GM12878 (cell line): ENCODE measurements at regions not wholly inside any gene's neighbourhood (a gene's known extent, or its start where the extent isn't known, plus 50 kb on each side); places are given as distances from the start of the nearest gene placed in this dataset.

ENCODE experiments used
- ATAC-seq: fragments of 200-7000 bp; cut with Tn5 transposase; 3 replicates; pipeline ENCODE4 v1.9.1; 2020; ENCODE audit warnings: mild to moderate bottlenecking, moderate library complexity
- BruUV-seq: library from RNA; stranded (reverse); fragments of 400-500 nt; replicated peaks from 2 replicates; lab custom pipeline; 2021; lab: Mats Ljungman, UMichigan
- CTCF ChIA-PET: fragments of 300-600 bp; sonication (Branson Sonifier 250); formaldehyde crosslinking; extraction: SDS; loops from one replicate; lab custom pipeline; 2021; ENCODE audit warnings: inconsistent platforms; lab: Yijun Ruan, JAX
- POLR2A ChIA-PET: fragments of 350-600 bp; formaldehyde crosslinking; extraction: SDS; loops from one replicate; lab custom pipeline; 2021; ENCODE audit warnings: inconsistent platforms; lab: Charles Lee
- RAD21 ChIA-PET: fragments of 300-600 bp; sonication (Branson Sonifier 250); formaldehyde crosslinking; loops from one replicate; lab custom pipeline; 2023; ENCODE audit warnings: antibody characterized with exemption; ENCODE audit not compliant: unreplicated experiment; lab: Charles Lee
- SMC1A ChIA-PET: fragments of 300-600 bp; sonication (Branson Sonifier 250); formaldehyde crosslinking; loops from one replicate; lab custom pipeline; 2023; ENCODE audit not compliant: unreplicated experiment, uncharacterized antibody; lab: Charles Lee
- DNase-seq: peaks from one replicate; pipeline ENCODE4 v3.0.0-alpha.2; 2011; ENCODE audit warnings: low read depth, low spot score
- FAIRE-seq: peaks from 3 replicates; lab custom pipeline; 2011; peaks lifted over from hg19 to GRCh38; lab: Jason Lieb, UNC
- H2AFZ ChIP-seq: 2 replicates; pipeline ENCODE4 v1.6.0; 2011; ENCODE audit warnings: low read depth, low read length, control low read depth; ENCODE audit not compliant: control insufficient read depth
- H3K27ac ChIP-seq: 2 replicates; pipeline ENCODE4 v1.5.1; 2011; ENCODE audit warnings: control low read depth; ENCODE audit not compliant: control insufficient read depth, insufficient read depth
- H3K27me3 ChIP-seq, 2 experiments: replicated peaks in 1 of 2; 2 replicates each; pipeline versions ENCODE4 v1.6.0 to v1.6.1; 2011; ENCODE audit warnings: low read length in 1 of 2; ENCODE audit not compliant: control insufficient read depth in 2 of 2, insufficient read depth in 2 of 2
- H3K36me3 ChIP-seq, 2 experiments: 2 replicates each; pipeline ENCODE4 v1.5.1; 2011; ENCODE audit warnings: low read length in 1 of 2; ENCODE audit not compliant: control insufficient read depth in 2 of 2, insufficient read depth in 2 of 2
- H3K4me1 ChIP-seq: 2 replicates; pipeline ENCODE4 v1.6.1; 2011; ENCODE audit warnings: mild to moderate bottlenecking, low read length, moderate library complexity, mixed read lengths; ENCODE audit not compliant: control insufficient read depth, insufficient read depth
- H3K4me2 ChIP-seq: 2 replicates; pipeline ENCODE4 v1.6.0; 2011; ENCODE audit warnings: control low read depth; ENCODE audit not compliant: control insufficient read depth, insufficient read depth
- H3K4me3 ChIP-seq: fragments of 200-600 bp; sonication (generic); 2 replicates; pipeline ENCODE4 v1.5.1; 2016
- H3K79me2 ChIP-seq: 2 replicates; pipeline ENCODE4 v1.6.0; 2011; ENCODE audit warnings: low read length; ENCODE audit not compliant: control insufficient read depth, insufficient read depth
- H3K9ac ChIP-seq: 2 replicates; pipeline ENCODE4 v1.8.0; 2011; ENCODE audit warnings: low read length, control low read depth, mixed read lengths; ENCODE audit not compliant: control insufficient read depth, insufficient read depth
- H3K9me3 ChIP-seq: replicated peaks from 3 replicates; pipeline ENCODE4 v1.5.1; 2011; ENCODE audit warnings: mild to moderate bottlenecking, low read length; ENCODE audit not compliant: control insufficient read depth, insufficient read depth
- H4K20me1 ChIP-seq: 2 replicates; pipeline ENCODE4 v1.6.0; 2011; ENCODE audit not compliant: control insufficient read depth, insufficient read depth
- CREB1 ChIP-seq: IDR thresholded peaks from 2 replicates; pipeline ENCODE4 v1.6.1; 2012; ENCODE audit warnings: low read depth, mild to moderate bottlenecking, inconsistent platforms
- EGR1 ChIP-seq, 2 experiments: IDR thresholded peaks; 1 replicate in 1 of 2; 2 replicates in 1 of 2; pipeline ENCODE4 v1.6.1; 2011 to 2012; ENCODE audit warnings: low read depth in 2 of 2, low read length in 2 of 2, borderline replicate concordance in 1 of 2, mild to moderate bottlenecking in 1 of 2, moderate library complexity in 1 of 2
- GABPA ChIP-seq: IDR thresholded peaks from 2 replicates; pipeline ENCODE4 v1.6.1; 2014; ENCODE audit warnings: antibody characterized with exemption, low read depth, mild to moderate bottlenecking, inconsistent platforms
- MEF2B ChIP-seq: fragments of 450-650 bp; IDR thresholded peaks from 2 replicates; pipeline ENCODE4 v1.6.1; 2018; ENCODE audit warnings: mild to moderate bottlenecking, moderate library complexity; ENCODE audit not compliant: partially characterized antibody, poor library complexity, severe bottlenecking
- MXI1 ChIP-seq: fragments of 150-350 bp; IDR thresholded peaks from 2 replicates; pipeline ENCODE4 v1.6.1; 2011; ENCODE audit warnings: low read depth, mild to moderate bottlenecking, inconsistent platforms, low read length, improper control_type of control experiment
- NR2F1 ChIP-seq: fragments of 450-650 bp; conservative IDR thresholded peaks from 2 replicates; pipeline ENCODE4 v1.6.1; 2017; ENCODE audit warnings: mild to moderate bottlenecking
- PML ChIP-seq: IDR thresholded peaks from 2 replicates; pipeline ENCODE4 v1.6.1; 2012; ENCODE audit warnings: low read length, inconsistent platforms
- TAF1 ChIP-seq: IDR thresholded peaks from 2 replicates; pipeline ENCODE4 v1.6.1; 2011; ENCODE audit warnings: mild to moderate bottlenecking, low read depth, low read length, borderline replicate concordance
- ZBTB40 ChIP-seq: fragments of 450-650 bp; IDR thresholded peaks from 2 replicates; pipeline ENCODE4 v1.6.1; 2016; ENCODE audit warnings: mild to moderate bottlenecking, moderate library complexity, borderline replicate concordance
- ZNF207 ChIP-seq: fragments of 450-650 bp; IDR thresholded peaks from 2 replicates; pipeline ENCODE4 v1.6.1; 2014; ENCODE audit warnings: antibody characterized with exemption, mild to moderate bottlenecking, borderline replicate concordance
- WGBS: methylation state at CpG from one replicate; pipeline ENCODE4 v1.1.6; 2016; ENCODE audit warnings: low lambda C conversion rate; ENCODE audit not compliant: insufficient replicate concordance, insufficient coverage; ENCODE audit errors: missing lambda C conversion rate; 5-methylcytosine and 5-hydroxymethylcytosine counted together
- in situ Hi-C: fragments of 300-500 bp; cut with MboI; formaldehyde crosslinking; loops from 9 replicates; pipeline ENCODE4 v1.14.3; 2018; ENCODE audit warnings: mixed read lengths
- intact Hi-C: fragments of 100-400 bp; cut with micrococcal nuclease; formaldehyde crosslinking; loops from one replicate; pipeline ENCODE4 v1.14.2; 2022; ENCODE audit not compliant: unreplicated experiment

DNA sequence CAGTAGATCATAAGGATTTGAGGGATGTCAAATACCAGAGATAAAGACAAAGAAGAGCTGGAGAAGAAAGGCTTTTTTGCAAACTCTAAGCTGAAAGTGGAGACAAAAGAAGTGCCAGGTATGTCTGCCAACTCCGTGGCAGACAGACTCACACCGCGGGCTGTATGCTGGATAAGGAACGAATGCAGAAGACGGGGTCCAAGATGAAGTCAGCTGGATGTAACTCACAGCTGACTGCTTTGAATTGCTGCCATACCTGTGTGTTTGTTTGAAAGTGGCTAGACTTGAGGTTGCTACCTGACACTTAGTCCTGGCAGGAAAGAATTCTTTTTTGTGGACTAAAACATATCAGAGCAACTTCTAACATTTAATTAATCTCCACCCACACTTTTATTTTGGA lies 398.8 kb downstream of the DLEU7 start:
- no peak overlapping the region for H3K4me2 ChIP-seq
- ChIA-PET CTCF (no interaction called here), RAD21 (interaction anchor here (0.6 kb wide), 1 partner anchor 8 kb away, joined by 3 read pairs; no protein-coding TSS in a partner anchor), POLR2A (interaction anchor here (0.6 kb wide), 2 partner anchors 448 to 467 kb away, joined by 3 to 4 read pairs; no protein-coding TSS in a partner anchor), SMC1A (no interaction called here)
- no peaks in the 10 kb centered on the region; a peak in 1 of 4 replicates for H3K36me3 ChIP-seq
- 34% methylated on average over 5 of the region's 5 CpGs for WGBS
- H3K9me3 ChIP-seq = no peaks in the 10 kb centered on the region
- no peak for TF ChIP-seq EGR1 (IDR thresholded peaks at IDR 0.05; ENCODE audit: borderline replicate concordance in 1 of 2, low read depth in 2 of 2, low read length in 2 of 2)
- TF ChIP-seq PML = no peak
- no peak for TF ChIP-seq ZBTB40
- TF ChIP-seq CREB1 = no peak
- no peak for TF ChIP-seq TAF1
- no peak for TF ChIP-seq GABPA
- no peak for TF ChIP-seq MEF2B
- TF ChIP-seq NR2F1 = no peak
- TF ChIP-seq ZNF207 = no peak
- no peak for TF ChIP-seq MXI1
- no peaks in the 10 kb centered on the region for H3K4me1 ChIP-seq
- FAIRE-seq = no peak
- intact Hi-C loops = no loop called here
- no peak overlapping the region for H3K4me3 ChIP-seq
- H4K20me1 ChIP-seq = no peaks in the 10 kb centered on the region
- ATAC-seq = no peak
- no peak overlapping the region for H2AFZ ChIP-seq
- H3K9ac ChIP-seq = no peak overlapping the region
- BruUV-seq = no TSS peak
- H3K27ac ChIP-seq = no peak overlapping the region
- in situ Hi-C loops = no loop called here
- H3K79me2 ChIP-seq = no peaks in the 10 kb centered on the region
- no peak for DNase-seq
- H3K27me3 ChIP-seq = no peaks in the 10 kb centered on the region; a peak in 2 of 4 replicates
